Sigmoid colon (tissue), 4 donors: ENCODE measurements at regions not wholly inside any gene's neighbourhood (a gene's known extent, or its start where the extent isn't known, plus 50 kb on each side); places are given as distances from the start of the nearest gene placed in this dataset.

Source experiments
- CTCF ChIP-seq, 4 experiments: fragments of 450-650 bp in 3 of 4; fragments of 200-600 bp in 1 of 4; IDR thresholded peaks; one replicate each; pipeline ENCODE4 v1.5.1; 2016 to 2019; ENCODE audit warnings: antibody characterized with exemption in 4 of 4, mild to moderate bottlenecking in 3 of 4, moderate library complexity in 2 of 4
- POLR2A ChIP-seq, 2 donors: fragments of 450-650 bp; IDR thresholded peaks; one replicate each; pipeline ENCODE4 v1.6.1; 2016; ENCODE audit warnings: antibody characterized with exemption in 2 of 2, mild to moderate bottlenecking in 2 of 2, moderate library complexity in 2 of 2
- POLR2AphosphoS5 ChIP-seq, 4 donors: sonication (generic); formaldehyde crosslinking; IDR thresholded peaks; one replicate each; pipeline ENCODE4 v1.6.1; 2017; ENCODE audit warnings: antibody characterized with exemption in 4 of 4

DNA sequence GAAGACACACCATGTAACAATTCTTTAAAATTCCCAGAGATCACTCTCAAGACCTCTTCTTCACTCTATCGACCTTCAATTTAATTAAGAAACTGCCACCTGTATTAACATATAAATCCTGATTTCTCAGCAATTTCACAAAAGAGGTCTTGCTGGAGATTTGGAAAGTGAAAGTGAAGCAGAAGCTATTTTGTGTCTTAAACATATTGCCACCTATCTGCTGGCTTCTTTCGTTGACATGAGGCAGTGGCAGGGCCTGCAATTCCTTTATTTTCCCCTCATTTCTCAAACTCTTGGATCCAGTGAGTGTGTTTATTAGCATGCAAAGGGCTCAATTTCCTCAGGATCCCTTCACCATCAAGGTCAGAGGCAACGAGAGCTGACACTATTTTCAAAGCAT, 780.2 kb upstream of the SLITRK1 start:
- TF ChIP-seq POLR2A (IDR thresholded peaks at IDR 0.05) (no peak), CTCF (IDR thresholded peaks at IDR 0.05) (no peak), POLR2AphosphoS5 (IDR thresholded peaks at IDR 0.05) (no peak)
